SIG-M5 (cell line): ENCODE measurements at regions not wholly inside any gene's neighbourhood (a gene's known extent, or its start where the extent isn't known, plus 50 kb on each side); places are given as distances from the start of the nearest gene placed in this dataset.

Experiments used
- DNase-seq: peaks from one replicate; lab custom pipeline; 2025; lab: John Stamatoyannopoulos, UW

- no peak for DNase-seq
Observed at GRCh38 chr9:35540315-35540714, 50.4 kb downstream of the RUSC2 start.

- no peak for DNase-seq
Observed at GRCh38 chr9:35546853-35547252, 56.9 kb downstream of the RUSC2 start.

- DNase-seq = no peak
Observed at GRCh38 chr9:35547889-35548418, 57.1 kb upstream of the TESK1 start.

DNA sequence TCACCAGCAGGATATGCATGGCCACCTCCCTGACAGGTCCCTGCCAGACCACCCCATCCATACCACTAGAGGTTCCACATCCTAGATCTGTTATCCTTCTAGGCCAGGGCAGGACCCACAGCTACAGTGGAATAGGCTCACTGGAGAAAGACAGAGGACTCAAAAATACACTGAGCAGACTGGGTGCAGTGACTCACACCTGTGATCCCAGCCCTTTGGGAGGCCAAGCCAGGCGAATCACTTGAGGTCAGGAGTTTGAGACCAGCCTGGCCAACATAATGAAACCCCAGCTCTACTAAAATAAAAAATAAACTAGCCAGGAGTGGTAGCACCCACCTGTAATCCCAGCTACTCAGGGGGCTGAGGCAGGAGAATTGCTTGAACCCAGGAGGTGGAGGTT, 56.5 kb upstream of the TESK1 start:
- DNase-seq = no peak

- DNase-seq = no peak
Observed at GRCh38 chr9:35549441-35549840, 55.6 kb upstream of the TESK1 start.

DNA sequence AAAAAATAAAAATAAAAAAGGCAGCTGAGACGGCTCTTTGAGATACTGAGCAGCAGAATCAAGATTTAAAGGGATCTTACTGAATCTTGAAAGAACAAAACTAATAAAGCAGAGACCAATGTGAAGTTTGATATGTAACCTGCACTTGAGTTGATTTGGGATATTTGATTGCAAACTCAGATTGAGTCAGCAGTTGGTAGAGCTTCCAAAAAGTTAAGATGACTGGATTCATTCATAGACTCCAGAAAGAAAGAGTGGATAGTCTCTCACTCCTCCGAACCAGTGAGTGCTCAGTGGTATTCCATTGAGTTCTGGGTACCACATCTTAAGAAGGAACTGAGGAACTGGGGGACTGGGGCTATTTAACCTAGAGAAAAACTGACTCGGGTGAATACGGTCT, 52.7 kb upstream of the TESK1 start:
- no peak for DNase-seq

GRCh38 chr9:35552837-35553236, 52.2 kb upstream of the TESK1 start:
- DNase-seq = no peak

GRCh38 chr9:35553670-35554543, 51.2 kb upstream of the TESK1 start:
- DNase-seq = peak; percentile 12

DNA sequence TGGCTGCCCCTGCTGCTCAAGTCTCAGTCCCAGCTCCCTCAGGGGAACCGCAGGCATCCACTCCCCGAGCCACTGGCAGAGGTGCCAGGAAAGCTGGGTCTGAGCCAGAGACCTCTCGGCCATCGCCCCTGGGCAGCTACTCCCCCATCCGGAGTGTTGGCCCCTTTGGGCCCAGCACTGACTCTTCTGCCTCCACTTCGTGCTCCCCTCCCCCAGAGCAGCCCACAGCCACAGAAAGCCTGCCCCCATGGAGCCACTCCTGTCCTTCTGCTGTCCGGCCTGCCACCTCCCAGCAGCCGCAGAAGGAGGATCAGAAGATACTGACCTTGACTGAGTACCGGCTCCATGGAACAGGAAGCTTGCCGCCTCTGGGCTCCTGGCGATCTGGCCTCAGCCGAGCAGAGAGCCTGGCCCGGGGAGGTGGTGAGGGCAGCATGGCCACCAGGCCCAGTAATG, 49.8 kb upstream of the TESK1 start:
- no peak for DNase-seq
